ENCODE measurements at regions not wholly inside any gene's neighbourhood (a gene's known extent, or its start where the extent isn't known, plus 50 kb on each side); places are given as distances from the start of the nearest gene placed in this dataset.

- Histone ChIP-seq H3K27ac (replicated peaks in 1 of 4) (no peak overlapping the region), H3K27me3 (no peaks in the 10 kb centered on the region), H3K9me3 (no peaks in the 10 kb centered on the region), H3K4me1 (no peaks in the 10 kb centered on the region), H3K4me3 (no peak overlapping the region), H3K36me3 (no peaks in the 10 kb centered on the region)
- TF ChIP-seq CTCF (IDR thresholded peaks at IDR 0.05), result no peak
- no peak for TF ChIP-seq POLR2AphosphoS5 (IDR thresholded peaks at IDR 0.05)
- no peak for TF ChIP-seq POLR2A (IDR thresholded peaks at IDR 0.05; ENCODE audit: low read depth)
- no peak for TF ChIP-seq EP300 (IDR thresholded peaks at IDR 0.05)
- 80% methylated on average over 1 of the region's 1 CpG for WGBS
- intact Hi-C loops (cut with DNase I), result no loop called here
- DNase-seq (ENCODE audit: extremely low spot score), result no peak
These were observed 237.2 kb upstream of the SYT10 start for GRCh38 chr12:33676866-33677265.

DNA sequence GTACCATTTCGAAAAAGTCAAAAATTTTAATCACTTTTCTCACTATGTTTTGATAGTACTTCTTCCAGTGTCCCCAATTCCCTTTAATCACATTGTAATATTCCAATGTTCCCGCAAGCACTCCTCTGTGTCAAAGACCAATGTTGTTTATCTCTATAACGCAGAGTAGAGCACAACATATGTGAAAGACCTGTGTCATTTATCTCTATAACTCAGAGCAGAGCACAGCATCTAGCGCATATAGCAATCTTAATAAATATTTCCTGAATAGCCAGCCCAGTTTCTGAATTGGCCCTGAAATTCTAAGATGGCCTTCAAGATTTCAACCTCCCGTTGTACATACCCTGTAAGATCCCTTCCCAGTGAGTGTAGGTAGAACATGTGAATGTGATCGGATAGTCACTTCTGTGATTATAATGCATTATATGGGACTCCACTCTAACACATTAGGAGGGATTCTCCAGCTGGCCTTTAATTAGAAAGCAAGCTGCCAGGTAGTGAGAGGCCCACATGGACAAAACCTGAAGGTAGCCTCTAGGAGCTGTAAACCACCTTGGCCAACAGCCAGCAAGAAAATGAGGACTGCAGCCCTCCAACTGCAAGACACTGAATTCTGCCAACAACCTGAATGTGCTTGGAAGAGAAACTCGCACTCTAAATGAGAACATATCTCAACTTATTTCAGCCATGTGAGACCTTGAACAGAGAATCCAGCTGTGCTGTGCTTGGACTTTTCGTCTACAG lies 238.8 kb upstream of the SYT10 start:
- no peak overlapping the region for H3K4me3 ChIP-seq
- no peaks in the 10 kb centered on the region for H3K4me1 ChIP-seq
- no peak overlapping the region for H3K27ac ChIP-seq (replicated peaks in 1 of 4)
- WGBS, result 77% methylated on average over 8 of the region's 8 CpGs
- no peaks in the 10 kb centered on the region for H3K27me3 ChIP-seq
- intact Hi-C loops (cut with DNase I), result no loop called here
- TF ChIP-seq EP300 (IDR thresholded peaks at IDR 0.05) (no peak), POLR2A (IDR thresholded peaks at IDR 0.05; ENCODE audit: low read depth) (no peak), CTCF (IDR thresholded peaks at IDR 0.05) (no peak), POLR2AphosphoS5 (IDR thresholded peaks at IDR 0.05) (no peak)
- no peaks in the 10 kb centered on the region for H3K36me3 ChIP-seq
- DNase-seq (ENCODE audit: extremely low spot score), result no peak
- H3K9me3 ChIP-seq, result no peaks in the 10 kb centered on the region

GRCh38 chr12:33690562-33690961 lies 250.9 kb upstream of the SYT10 start:
- 88% methylated on average over 1 of the region's 1 CpG for WGBS
- Histone ChIP-seq H3K4me3 (no peak overlapping the region), H3K9me3 (no peaks in the 10 kb centered on the region), H3K4me1 (no peaks in the 10 kb centered on the region), H3K27me3 (no peaks in the 10 kb centered on the region), H3K36me3 (no peaks in the 10 kb centered on the region), H3K27ac (replicated peaks in 1 of 4) (no peak overlapping the region)
- no peak for TF ChIP-seq CTCF (IDR thresholded peaks at IDR 0.05)
- no peak for TF ChIP-seq POLR2AphosphoS5 (IDR thresholded peaks at IDR 0.05)
- no peak for TF ChIP-seq EP300 (IDR thresholded peaks at IDR 0.05)
- TF ChIP-seq POLR2A (IDR thresholded peaks at IDR 0.05; ENCODE audit: low read depth), result no peak
- DNase-seq (ENCODE audit: extremely low spot score), result no peak
- intact Hi-C loops (cut with DNase I), result no loop called here

- DNase-seq (ENCODE audit: extremely low spot score), result no peak
- intact Hi-C loops (cut with DNase I), result no loop called here
- H3K4me3 ChIP-seq, result no peak overlapping the region
- no peaks in the 10 kb centered on the region for H3K9me3 ChIP-seq
- H3K27me3 ChIP-seq, result no peaks in the 10 kb centered on the region
- H3K4me1 ChIP-seq, result no peaks in the 10 kb centered on the region
- TF ChIP-seq EP300 (IDR thresholded peaks at IDR 0.05) (no peak), POLR2A (IDR thresholded peaks at IDR 0.05; ENCODE audit: low read depth) (no peak), CTCF (IDR thresholded peaks at IDR 0.05) (no peak), POLR2AphosphoS5 (IDR thresholded peaks at IDR 0.05) (no peak)
- WGBS, result 87% methylated on average over 1 of the region's 1 CpG
- no peaks in the 10 kb centered on the region for H3K36me3 ChIP-seq
- H3K27ac ChIP-seq (replicated peaks in 1 of 4), result no peak overlapping the region
These were observed 263.6 kb upstream of the SYT10 start for GRCh38 chr12:33703221-33703620.

- Histone ChIP-seq H3K36me3 (no peaks in the 10 kb centered on the region), H3K4me1 (no peaks in the 10 kb centered on the region), H3K4me3 (no peak overlapping the region), H3K27me3 (no peaks in the 10 kb centered on the region), H3K27ac (replicated peaks in 1 of 4) (no peak overlapping the region), H3K9me3 (no peaks in the 10 kb centered on the region)
- intact Hi-C loops (cut with DNase I), result no loop called here
- no peak for DNase-seq (ENCODE audit: extremely low spot score)
- TF ChIP-seq POLR2A (IDR thresholded peaks at IDR 0.05; ENCODE audit: low read depth) (no peak), EP300 (IDR thresholded peaks at IDR 0.05) (no peak), POLR2AphosphoS5 (IDR thresholded peaks at IDR 0.05) (no peak), CTCF (IDR thresholded peaks at IDR 0.05) (no peak)
- WGBS, result 88% methylated on average over 1 of the region's 1 CpG
These were observed 267.3 kb upstream of the SYT10 start for GRCh38 chr12:33706927-33707326.

Data from esophagus muscularis mucosa (tissue), 4 donors.